ENCODE measurements at regions not wholly inside any gene's neighbourhood (a gene's known extent, or its start where the extent isn't known, plus 50 kb on each side); places are given as distances from the start of the nearest gene placed in this dataset.
"Not testable (repeated sequence)": the region's sequence is repeated elsewhere in the genome, so short reads cannot be mapped to it uniquely, and the experiment has no call there.

- H3K36me3 ChIP-seq (ENCODE audit: control insufficient read depth in 2 of 4, insufficient read depth in 4 of 4, low read length in 3 of 4); H2BK20ac ChIP-seq (ENCODE audit: low read length); H4K91ac ChIP-seq (replicated peaks; ENCODE audit: insufficient read length, low read length); H2AFZ ChIP-seq (ENCODE audit: low read length); H3K18ac ChIP-seq (ENCODE audit: extremely low read depth, low read length); POLR2A ChIA-PET (ENCODE audit: partially characterized antibody); H3K79me2 ChIP-seq (ENCODE audit: control insufficient read depth in 1 of 2, insufficient read depth in 2 of 2, low read length in 2 of 2); DNase-seq (ENCODE audit: low read depth in 1 of 2, low spot score in 2 of 2); H2BK15ac ChIP-seq (ENCODE audit: low read length); H3K4me1 ChIP-seq (replicated peaks in 1 of 4; ENCODE audit: control insufficient read depth in 3 of 4, insufficient read depth in 4 of 4, low read length in 3 of 4); H4K8ac ChIP-seq (ENCODE audit: extremely low read depth, insufficient read depth, low read length); H2BK120ac ChIP-seq (replicated peaks; ENCODE audit: low read depth, low read length); H3K56ac ChIP-seq (replicated peaks; ENCODE audit: insufficient read length, low read depth, low read length); H3K27me3 ChIP-seq (replicated peaks in 1 of 4; ENCODE audit: control insufficient read depth in 3 of 4, extremely low read depth in 1 of 4, insufficient read depth in 3 of 4, low read length in 3 of 4); H3K79me1 ChIP-seq (ENCODE audit: low read depth, low read length); H3K27ac ChIP-seq (ENCODE audit: low read depth, low read length); H3K9ac ChIP-seq (replicated peaks in 1 of 4; ENCODE audit: extremely low read depth in 1 of 4, low read depth in 3 of 4, low read length in 3 of 4); H3K23ac ChIP-seq (ENCODE audit: insufficient read length); H2BK5ac ChIP-seq (ENCODE audit: low read depth, low read length); H2BK12ac ChIP-seq (ENCODE audit: low read depth, low read length); H2AK5ac ChIP-seq (ENCODE audit: low read depth, low read length); H4K20me1 ChIP-seq (replicated peaks in 1 of 2; ENCODE audit: control insufficient read depth in 1 of 2, insufficient read depth in 2 of 2, low read length in 2 of 2); H3K14ac ChIP-seq (ENCODE audit: insufficient read length); H3K23me2 ChIP-seq (ENCODE audit: low read depth, low read length); H3K4me3 ChIP-seq (ENCODE audit: extremely low read depth in 1 of 4, insufficient read depth in 2 of 4, low read depth in 3 of 4, low read length in 4 of 4); H4K5ac ChIP-seq (ENCODE audit: insufficient read length, low read depth, low read length); FAIRE-seq; H3K4me2 ChIP-seq (ENCODE audit: insufficient read depth in 1 of 2, low read depth in 2 of 2, low read length in 2 of 2); H3K4ac ChIP-seq (replicated peaks; ENCODE audit: insufficient read length, low read depth, low read length); CTCF ChIA-PET (ENCODE audit: partially characterized antibody): not testable (repeated sequence)
- peaks cover 13 to 21% of the 10 kb centered on the region in 2 experiments for H3K9me3 ChIP-seq (ENCODE audit: insufficient read depth in 2 of 2, low read depth in 1 of 2, low read length in 1 of 2)
- WGBS, 2 experiments (ENCODE audit: extremely low coverage in 1 of 2, insufficient coverage in 1 of 2, insufficient read length in 1 of 2, insufficient replicate concordance in 2 of 2, low coverage in 1 of 2, low lambda C conversion rate in 2 of 2, missing lambda C conversion rate in 1 of 2): 75% methylated on average over 1 of the region's 1 CpG; no CpG with 5 or more reads in 1 of the 2 experiments
Measured at GRCh38 chr6:57983603-57984002, 666.2 kb downstream of the PRIM2 start.

- 58% methylated on average over 3 of the region's 3 CpGs; no CpG with 5 or more reads in 1 of the 2 experiments for WGBS, 2 experiments (ENCODE audit: extremely low coverage in 1 of 2, insufficient coverage in 1 of 2, insufficient read length in 1 of 2, insufficient replicate concordance in 2 of 2, low coverage in 1 of 2, low lambda C conversion rate in 2 of 2, missing lambda C conversion rate in 1 of 2)
- H4K20me1 ChIP-seq (replicated peaks in 1 of 2; ENCODE audit: control insufficient read depth in 1 of 2, insufficient read depth in 2 of 2, low read length in 2 of 2); H2BK120ac ChIP-seq (replicated peaks; ENCODE audit: low read depth, low read length); H3K4ac ChIP-seq (replicated peaks; ENCODE audit: insufficient read length, low read depth, low read length); H3K4me3 ChIP-seq (ENCODE audit: extremely low read depth in 1 of 4, insufficient read depth in 2 of 4, low read depth in 3 of 4, low read length in 4 of 4); H4K91ac ChIP-seq (replicated peaks; ENCODE audit: insufficient read length, low read length); POLR2A ChIA-PET (ENCODE audit: partially characterized antibody); H2BK12ac ChIP-seq (ENCODE audit: low read depth, low read length); H3K36me3 ChIP-seq (ENCODE audit: control insufficient read depth in 2 of 4, insufficient read depth in 4 of 4, low read length in 3 of 4); H3K56ac ChIP-seq (replicated peaks; ENCODE audit: insufficient read length, low read depth, low read length); H2AFZ ChIP-seq (ENCODE audit: low read length); H3K9ac ChIP-seq (replicated peaks in 1 of 4; ENCODE audit: extremely low read depth in 1 of 4, low read depth in 3 of 4, low read length in 3 of 4); H3K27ac ChIP-seq (ENCODE audit: low read depth, low read length); H3K79me2 ChIP-seq (ENCODE audit: control insufficient read depth in 1 of 2, insufficient read depth in 2 of 2, low read length in 2 of 2); H2BK5ac ChIP-seq (ENCODE audit: low read depth, low read length); H3K14ac ChIP-seq (ENCODE audit: insufficient read length); H3K23me2 ChIP-seq (ENCODE audit: low read depth, low read length); H2BK15ac ChIP-seq (ENCODE audit: low read length); H3K79me1 ChIP-seq (ENCODE audit: low read depth, low read length); H3K23ac ChIP-seq (ENCODE audit: insufficient read length); H3K4me1 ChIP-seq (replicated peaks in 1 of 4; ENCODE audit: control insufficient read depth in 3 of 4, insufficient read depth in 4 of 4, low read length in 3 of 4); H3K4me2 ChIP-seq (ENCODE audit: insufficient read depth in 1 of 2, low read depth in 2 of 2, low read length in 2 of 2); H2AK5ac ChIP-seq (ENCODE audit: low read depth, low read length); H4K8ac ChIP-seq (ENCODE audit: extremely low read depth, insufficient read depth, low read length); H3K18ac ChIP-seq (ENCODE audit: extremely low read depth, low read length); CTCF ChIA-PET (ENCODE audit: partially characterized antibody); H4K5ac ChIP-seq (ENCODE audit: insufficient read length, low read depth, low read length); H3K27me3 ChIP-seq (replicated peaks in 1 of 4; ENCODE audit: control insufficient read depth in 3 of 4, extremely low read depth in 1 of 4, insufficient read depth in 3 of 4, low read length in 3 of 4); DNase-seq (ENCODE audit: low read depth in 1 of 2, low spot score in 2 of 2); H2BK20ac ChIP-seq (ENCODE audit: low read length): not testable (repeated sequence)
- peak; percentile 71 for FAIRE-seq
- peaks cover 13 to 24% of the 10 kb centered on the region in 2 experiments for H3K9me3 ChIP-seq (ENCODE audit: insufficient read depth in 2 of 2, low read depth in 1 of 2, low read length in 1 of 2)
Measured at GRCh38 chr6:57984575-57984974, 667.1 kb downstream of the PRIM2 start.
